ENCODE measurements at regions not wholly inside any gene's neighbourhood (a gene's known extent, or its start where the extent isn't known, plus 50 kb on each side); places are given as distances from the start of the nearest gene placed in this dataset.

- no peak for DNase-seq
- TF ChIP-seq, protein P1, sequence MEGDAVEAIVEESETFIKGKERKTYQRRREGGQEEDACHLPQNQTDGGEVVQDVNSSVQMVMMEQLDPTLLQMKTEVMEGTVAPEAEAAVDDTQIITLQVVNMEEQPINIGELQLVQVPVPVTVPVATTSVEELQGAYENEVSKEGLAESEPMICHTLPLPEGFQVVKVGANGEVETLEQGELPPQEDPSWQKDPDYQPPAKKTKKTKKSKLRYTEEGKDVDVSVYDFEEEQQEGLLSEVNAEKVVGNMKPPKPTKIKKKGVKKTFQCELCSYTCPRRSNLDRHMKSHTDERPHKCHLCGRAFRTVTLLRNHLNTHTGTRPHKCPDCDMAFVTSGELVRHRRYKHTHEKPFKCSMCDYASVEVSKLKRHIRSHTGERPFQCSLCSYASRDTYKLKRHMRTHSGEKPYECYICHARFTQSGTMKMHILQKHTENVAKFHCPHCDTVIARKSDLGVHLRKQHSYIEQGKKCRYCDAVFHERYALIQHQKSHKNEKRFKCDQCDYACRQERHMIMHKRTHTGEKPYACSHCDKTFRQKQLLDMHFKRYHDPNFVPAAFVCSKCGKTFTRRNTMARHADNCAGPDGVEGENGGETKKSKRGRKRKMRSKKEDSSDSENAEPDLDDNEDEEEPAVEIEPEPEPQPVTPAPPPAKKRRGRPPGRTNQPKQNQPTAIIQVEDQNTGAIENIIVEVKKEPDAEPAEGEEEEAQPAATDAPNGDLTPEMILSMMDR (IDR thresholded peaks at IDR 0.05; ENCODE audit: low read depth, low read length, missing control alignments): no peak
- in situ Hi-C loops (cut with HindIII; ENCODE audit: low pct_ligation_motif_present, low sequenced_read_pairs): no loop called here
- Histone ChIP-seq H3K27ac (no peak overlapping the region), H3K27me3 (replicated peaks) (no peaks in the 10 kb centered on the region), H3K36me3 (replicated peaks) (no peaks in the 10 kb centered on the region), H3K4me3 (ENCODE audit: low read depth, low read length) (no peak overlapping the region)
Observed at GRCh38 chr1:72567521-72567920, 285.2 kb upstream of the NEGR1 start.

GRCh38 chr1:72564749-72565148 lies 282.4 kb upstream of the NEGR1 start:
- no peak for DNase-seq
- Histone ChIP-seq H3K27me3 (replicated peaks) (no peaks in the 10 kb centered on the region), H3K4me3 (ENCODE audit: low read depth, low read length) (no peak overlapping the region), H3K36me3 (replicated peaks) (no peaks in the 10 kb centered on the region), H3K27ac (no peak overlapping the region)
- TF ChIP-seq, protein P1 (IDR thresholded peaks at IDR 0.05; ENCODE audit: low read depth, low read length, missing control alignments): no peak
- in situ Hi-C loops (cut with HindIII; ENCODE audit: low pct_ligation_motif_present, low sequenced_read_pairs): no loop called here

DNA sequence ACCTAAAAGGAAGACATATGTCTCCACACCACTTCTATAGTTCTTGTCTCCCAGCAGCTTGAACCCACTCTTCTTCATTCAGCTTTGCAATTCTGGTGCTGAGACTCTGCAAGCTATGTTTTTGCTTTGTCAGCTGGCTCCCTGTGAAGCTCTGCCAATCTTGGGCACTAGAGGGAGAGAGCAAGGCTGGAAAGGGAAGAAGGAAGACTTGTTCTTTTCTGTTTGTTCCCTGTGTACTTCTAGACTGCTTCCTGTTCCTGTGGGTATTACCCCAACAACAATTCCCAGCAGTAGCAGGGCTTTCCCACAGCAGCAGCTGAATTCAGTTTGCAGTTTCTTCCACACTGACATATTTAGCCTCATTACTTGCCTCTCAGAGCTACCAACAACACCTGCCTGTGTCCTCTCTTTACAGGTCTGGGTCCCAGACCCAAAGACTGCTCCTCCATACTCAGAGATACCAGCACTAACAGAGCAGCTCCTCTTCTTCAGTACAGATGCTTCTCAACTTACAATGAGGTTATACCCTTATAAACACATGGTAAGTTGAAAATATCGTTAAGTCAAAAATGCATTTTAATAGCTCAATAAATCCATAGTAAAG lies 275.2 kb upstream of the NEGR1 start:
- Histone ChIP-seq H3K4me3 (ENCODE audit: low read depth, low read length) (no peak overlapping the region), H3K36me3 (replicated peaks) (no peaks in the 10 kb centered on the region), H3K27ac (no peak overlapping the region), H3K27me3 (replicated peaks) (no peaks in the 10 kb centered on the region)
- peak; percentile 6 for DNase-seq
- TF ChIP-seq, protein P1 (IDR thresholded peaks at IDR 0.05; ENCODE audit: low read depth, low read length, missing control alignments): peak; percentile 70
- in situ Hi-C loops (cut with HindIII; ENCODE audit: low pct_ligation_motif_present, low sequenced_read_pairs): no loop called here

GRCh38 chr1:72547412-72547811 lies 265.1 kb upstream of the NEGR1 start:
- in situ Hi-C loops (cut with HindIII; ENCODE audit: low pct_ligation_motif_present, low sequenced_read_pairs): no loop called here
- Histone ChIP-seq H3K27ac (no peak overlapping the region), H3K27me3 (replicated peaks) (no peaks in the 10 kb centered on the region), H3K36me3 (replicated peaks) (no peaks in the 10 kb centered on the region), H3K4me3 (ENCODE audit: low read depth, low read length) (no peak overlapping the region)
- TF ChIP-seq, protein P1 (IDR thresholded peaks at IDR 0.05; ENCODE audit: low read depth, low read length, missing control alignments): no peak
- no peak for DNase-seq

DNA sequence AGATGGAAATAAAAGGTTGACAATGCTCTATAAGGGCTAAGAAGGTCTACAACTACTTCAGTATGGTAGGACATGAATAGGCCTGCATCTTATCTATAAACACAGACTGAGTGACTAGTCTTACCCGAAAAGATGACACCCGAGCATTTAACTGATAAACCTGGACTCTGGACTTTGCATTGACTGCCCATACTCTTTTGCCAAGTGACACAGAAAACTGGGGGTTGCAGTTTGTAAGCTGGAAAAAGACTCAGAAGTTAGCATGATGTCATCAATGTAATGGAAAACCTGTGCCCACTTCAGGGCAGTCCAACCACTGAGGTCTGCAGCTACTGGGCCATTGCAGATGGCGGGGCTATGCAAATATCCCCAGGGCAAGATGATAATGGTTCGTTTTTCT lies 258.3 kb upstream of the NEGR1 start:
- TF ChIP-seq, protein P1 (IDR thresholded peaks at IDR 0.05; ENCODE audit: low read depth, low read length, missing control alignments): no peak
- in situ Hi-C loops (cut with HindIII; ENCODE audit: low pct_ligation_motif_present, low sequenced_read_pairs): no loop called here
- Histone ChIP-seq H3K27me3 (replicated peaks) (no peaks in the 10 kb centered on the region), H3K4me3 (ENCODE audit: low read depth, low read length) (no peak overlapping the region), H3K36me3 (replicated peaks) (no peaks in the 10 kb centered on the region), H3K27ac (no peak overlapping the region)
- DNase-seq: no peak

GRCh38 chr1:72535470-72535869 lies 253.1 kb upstream of the NEGR1 start:
- Histone ChIP-seq H3K36me3 (replicated peaks) (no peaks in the 10 kb centered on the region), H3K4me3 (ENCODE audit: low read depth, low read length) (no peak overlapping the region), H3K27me3 (replicated peaks) (no peaks in the 10 kb centered on the region), H3K27ac (no peak overlapping the region)
- no peak for DNase-seq
- TF ChIP-seq, protein P1 (IDR thresholded peaks at IDR 0.05; ENCODE audit: low read depth, low read length, missing control alignments): no peak
- in situ Hi-C loops (cut with HindIII; ENCODE audit: low pct_ligation_motif_present, low sequenced_read_pairs): no loop called here
